IMR-90 (cell line): ENCODE measurements at regions not wholly inside any gene's neighbourhood (a gene's known extent, or its start where the extent isn't known, plus 50 kb on each side); places are given as distances from the start of the nearest gene placed in this dataset.

Experiments used
- ATAC-seq: fragments of 200-7000 bp; cut with Tn5 transposase; 2 replicates; pipeline ENCODE4 v1.9.1; 2020; ENCODE audit warnings: low read depth, mild to moderate bottlenecking, moderate library complexity
- BruUV-seq: library from RNA; stranded (reverse); fragments of 400-500 nt; replicated peaks from 2 replicates; lab custom pipeline; 2021; lab: Mats Ljungman, UMichigan
- CTCF ChIA-PET: fragments of 300-600 bp; formaldehyde crosslinking; extraction: SDS; loops from one replicate; lab custom pipeline; 2021; ENCODE audit warnings: antibody characterized with exemption; lab: Yijun Ruan, JAX
- POLR2A ChIA-PET: fragments of 300-600 bp; sonication (Branson Sonifier 250); formaldehyde crosslinking; loops from one replicate; lab custom pipeline; 2022; ENCODE audit warnings: antibody characterized with exemption; ENCODE audit not compliant: unreplicated experiment; lab: Charles Lee
- DNase-seq: peaks from one replicate; pipeline ENCODE4 v3.0.0; 2013
- H2AFZ ChIP-seq: replicated peaks from 2 replicates; pipeline ENCODE3; 2013; ENCODE audit warnings: low read length, mild to moderate bottlenecking; ENCODE audit not compliant: poor library complexity
- H2AK5ac ChIP-seq: 2 replicates; pipeline ENCODE4 v1.6.1; 2013; ENCODE audit warnings: low read depth, low read length, inconsistent platforms
- H2AK9ac ChIP-seq: replicated peaks from 2 replicates; pipeline ENCODE3; 2013; ENCODE audit warnings: mild to moderate bottlenecking, low read depth, low read length, moderate library complexity; ENCODE audit not compliant: poor library complexity
- H2BK120ac ChIP-seq: 2 replicates; pipeline ENCODE4 v1.6.1; 2013; ENCODE audit warnings: low read depth, low read length, inconsistent platforms
- H2BK15ac ChIP-seq: 3 replicates; pipeline ENCODE4 v1.6.1; 2013; ENCODE audit warnings: low read depth, low read length, inconsistent platforms
- H2BK20ac ChIP-seq: 2 replicates; pipeline ENCODE4 v1.6.1; 2013; ENCODE audit warnings: low read depth, mild to moderate bottlenecking, inconsistent platforms, low read length, moderate library complexity
- H2BK5ac ChIP-seq: 2 replicates; pipeline ENCODE4 v1.6.1; 2013; ENCODE audit warnings: mild to moderate bottlenecking, low read depth, low read length, inconsistent platforms; ENCODE audit not compliant: poor library complexity, severe bottlenecking
- H3K14ac ChIP-seq: replicated peaks from 2 replicates; pipeline ENCODE4 v1.6.1; 2013; ENCODE audit warnings: low read depth, low read length, inconsistent platforms
- H3K18ac ChIP-seq: 2 replicates; pipeline ENCODE4 v1.6.1; 2013; ENCODE audit warnings: low read depth, low read length, control low read depth
- H3K23ac ChIP-seq: 2 replicates; pipeline ENCODE4 v1.6.1; 2013; ENCODE audit warnings: low read depth, low read length, inconsistent platforms
- H3K27ac ChIP-seq: 2 replicates; pipeline ENCODE4 v1.5.1; 2013; ENCODE audit warnings: mild to moderate bottlenecking, control low read depth, low read length; ENCODE audit not compliant: insufficient read depth
- H3K27me3 ChIP-seq: 2 replicates; pipeline ENCODE4 v1.6.1; 2013; ENCODE audit warnings: low read length; ENCODE audit not compliant: control insufficient read depth, insufficient read depth
- H3K36me3 ChIP-seq: 2 replicates; pipeline ENCODE4 v1.6.1; 2013; ENCODE audit warnings: low read length, mixed read lengths; ENCODE audit not compliant: control insufficient read depth, insufficient read depth
- H3K4ac ChIP-seq: 2 replicates; pipeline ENCODE4 v1.6.1; 2013; ENCODE audit warnings: low read depth, low read length, inconsistent platforms
- H3K4me1 ChIP-seq: 2 replicates; pipeline ENCODE4 v1.6.1; 2013; ENCODE audit warnings: low read length, mixed read lengths; ENCODE audit not compliant: control insufficient read depth, insufficient read depth
- H3K4me2 ChIP-seq: 2 replicates; pipeline ENCODE4 v1.6.1; 2013; ENCODE audit warnings: low read depth, mild to moderate bottlenecking, control low read depth, low read length, moderate library complexity
- H3K4me3 ChIP-seq: 2 replicates; pipeline ENCODE4 v1.5.1; 2013; ENCODE audit warnings: low read depth, mild to moderate bottlenecking, control low read depth, low read length, moderate library complexity; ENCODE audit not compliant: insufficient read depth
- H3K56ac ChIP-seq: 2 replicates; pipeline ENCODE4 v1.6.1; 2013; ENCODE audit warnings: low read length, inconsistent platforms; ENCODE audit not compliant: insufficient read depth; ENCODE audit errors: extremely low read depth
- H3K79me1 ChIP-seq, 2 experiments: 2 replicates each; pipeline ENCODE4 v1.6.1; 2013; ENCODE audit warnings: low read length in 2 of 2, inconsistent platforms in 1 of 2, low read depth in 1 of 2
- H3K9ac ChIP-seq: 2 replicates; pipeline ENCODE4 v1.6.1; 2013; ENCODE audit warnings: low read depth, low read length, control low read depth
- H3K9me1 ChIP-seq: 2 replicates; pipeline ENCODE4 v1.6.1; 2013; ENCODE audit warnings: low read length, inconsistent platforms; ENCODE audit not compliant: insufficient read depth
- H3K9me3 ChIP-seq: 2 replicates; pipeline ENCODE4 v1.6.1; 2013; ENCODE audit warnings: low read length; ENCODE audit not compliant: control insufficient read depth, insufficient read depth
- H4K20me1 ChIP-seq: 2 replicates; pipeline ENCODE4 v1.6.1; 2013; ENCODE audit warnings: low read length, inconsistent platforms; ENCODE audit not compliant: insufficient read depth
- H4K5ac ChIP-seq: 2 replicates; pipeline ENCODE4 v1.6.1; 2013; ENCODE audit warnings: mild to moderate bottlenecking, low read depth, low read length, control low read depth
- H4K8ac ChIP-seq, 2 experiments: 2 replicates each; pipeline ENCODE4 v1.6.1; 2013; ENCODE audit warnings: low read depth in 2 of 2, low read length in 2 of 2, control low read depth in 1 of 2, inconsistent platforms in 1 of 2
- H4K91ac ChIP-seq: 2 replicates; pipeline ENCODE4 v1.6.1; 2013; ENCODE audit warnings: low read depth, low read length, inconsistent platforms; ENCODE audit not compliant: insufficient read depth
- BHLHE40 ChIP-seq: fragments of 150-350 bp; IDR thresholded peaks from 2 replicates; pipeline ENCODE4 v1.6.1; 2016; ENCODE audit warnings: mild to moderate bottlenecking, low read depth, low read length
- RFX5 ChIP-seq: IDR thresholded peaks from 2 replicates; pipeline ENCODE4 v1.8.0; 2012; ENCODE audit warnings: low read depth, mild to moderate bottlenecking, low read length, moderate library complexity
- SMC3 ChIP-seq: fragments of 150-350 bp; IDR thresholded peaks from 2 replicates; pipeline ENCODE4 v1.6.1; 2016; ENCODE audit warnings: low read depth, mild to moderate bottlenecking, antibody characterized with exemption, low read length, moderate library complexity
- WGBS, 2 experiments: methylation state at CpG; one replicate each; pipeline versions ENCODE4 v1.1.5 to v1.1.7; 2013; ENCODE audit warnings: missing lambda C conversion rate in 2 of 2; ENCODE audit not compliant: insufficient read length in 1 of 2; ENCODE audit errors: extremely low coverage in 2 of 2; 5-methylcytosine and 5-hydroxymethylcytosine counted together
- dilution Hi-C: fragments of 300-500 bp; cut with HindIII; formaldehyde crosslinking; loops from one replicate; pipeline ENCODE4 v1.14.3; 2018; ENCODE audit warnings: low sequenced_read_pairs; ENCODE audit not compliant: unreplicated experiment
- in situ Hi-C: fragments of 300-500 bp; cut with MboI; formaldehyde crosslinking; loops from 3 replicates; pipeline ENCODE4 v1.14.3; 2019; ENCODE audit warnings: low sequenced_read_pairs, inconsistent platforms, mixed read lengths
- intact Hi-C: fragments of 100-400 bp; cut with micrococcal nuclease; formaldehyde crosslinking; loops from 2 replicates; pipeline ENCODE4 v1.10.0; 2022

DNA sequence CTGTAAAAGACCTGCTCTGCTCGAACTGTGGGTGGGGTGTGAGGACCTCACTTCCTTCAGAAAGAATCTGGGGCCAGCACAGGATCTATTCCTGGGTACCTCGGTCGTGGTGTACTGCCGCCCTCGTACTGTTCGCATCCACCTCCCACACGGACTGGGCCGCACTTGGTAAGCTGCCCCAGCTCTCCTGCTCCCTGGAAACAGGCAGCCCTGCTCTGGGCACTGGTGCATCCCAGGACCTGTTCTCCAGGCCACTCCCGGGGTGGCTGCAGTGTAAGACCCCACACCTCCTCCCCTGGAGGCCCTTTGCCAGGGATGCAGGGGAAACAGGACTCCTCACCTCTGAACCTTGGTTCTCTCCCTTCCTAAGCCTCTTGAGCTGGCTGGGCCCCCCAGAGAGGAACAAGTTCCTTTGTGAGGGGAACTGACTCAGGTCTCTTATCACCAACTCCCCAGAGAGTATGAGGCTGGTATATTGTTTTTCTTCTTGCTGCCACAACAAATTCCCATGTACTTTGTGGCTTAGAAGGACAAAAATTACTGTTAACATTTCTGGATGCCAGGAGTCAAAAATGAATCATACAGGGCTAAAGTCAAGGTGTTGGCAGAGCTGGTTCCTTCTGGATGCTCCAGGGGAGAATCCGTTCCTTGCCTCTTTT is 276.5 kb downstream of the NUAK1 start:
- Histone ChIP-seq H3K9ac (no peak overlapping the region), H3K18ac (no peak overlapping the region), H3K36me3 (no peaks in the 10 kb centered on the region), H3K9me1 (no peaks in the 10 kb centered on the region), H4K91ac (no peak overlapping the region), H4K8ac (no peak overlapping the region), H2BK15ac (no peak overlapping the region), H2AK5ac (no peak overlapping the region), H3K23ac (no peak overlapping the region), H3K4me2 (no peak overlapping the region), H2AFZ (no peak overlapping the region), H2BK5ac (no peak overlapping the region), H3K56ac (no peak overlapping the region), H4K5ac (no peak overlapping the region), H3K27ac (no peak overlapping the region), H4K20me1 (no peaks in the 10 kb centered on the region), H3K4me3 (no peak overlapping the region), H3K79me1 (no peaks in the 10 kb centered on the region), H3K14ac (no peak overlapping the region), H3K4ac (no peak overlapping the region), H3K9me3 (peaks cover 8% of the 10 kb centered on the region), H3K27me3 (no peaks in the 10 kb centered on the region), H3K4me1 (no peaks in the 10 kb centered on the region), H2AK9ac (no peak overlapping the region), H2BK20ac (no peak overlapping the region), H2BK120ac (no peak overlapping the region)
- in situ Hi-C loops (no loop called here), intact Hi-C loops (no loop called here), dilution Hi-C loops (no loop called here)
- ChIA-PET POLR2A (no interaction called here), CTCF (no interaction called here)
- 83% methylated on average over 4 of the region's 10 CpGs; no CpG with 5 or more reads in 1 of the 2 experiments for WGBS, 2 experiments
- no peak for TF ChIP-seq BHLHE40
- no peak for TF ChIP-seq SMC3
- TF ChIP-seq RFX5, result no peak
- DNase-seq (no peak), ATAC-seq (no peak)
- BruUV-seq, result no TSS peak
